SU-DHL-6 (cell line): ENCODE measurements at regions not wholly inside any gene's neighbourhood (a gene's known extent, or its start where the extent isn't known, plus 50 kb on each side); places are given as distances from the start of the nearest gene placed in this dataset.

ENCODE experiments used
- H2AFZ ChIP-seq: fragments of 200-600 bp; sonication (generic); 2 replicates; pipeline ENCODE4 v1.6.1; 2014; ENCODE audit warnings: low read depth, mild to moderate bottlenecking, moderate library complexity, mixed read lengths, antibody characterized with exemption, low read length; ENCODE audit not compliant: severe bottlenecking
- H3F3A ChIP-seq: fragments of 200-600 bp; shearing (Covaris generic); 2 replicates; pipeline ENCODE4 v1.6.0; 2016; ENCODE audit warnings: antibody characterized with exemption, mild to moderate bottlenecking; ENCODE audit not compliant: insufficient read depth
- H3K27ac ChIP-seq: fragments of 200-600 bp; sonication (generic); 2 replicates; pipeline ENCODE4 v1.5.1; 2016; ENCODE audit warnings: low read depth, mild to moderate bottlenecking, low read length, moderate library complexity, mixed read lengths
- H3K27me3 ChIP-seq: fragments of 200-600 bp; sonication (generic), shearing (Covaris generic); 2 replicates; pipeline ENCODE4 v1.6.0; 2014; ENCODE audit warnings: mild to moderate bottlenecking, low read length
- H3K36me3 ChIP-seq: fragments of 200-600 bp; sonication (generic); 2 replicates; pipeline ENCODE4 v1.6.1; 2014; ENCODE audit warnings: mild to moderate bottlenecking, low read length, mixed read lengths
- H3K4me2 ChIP-seq: fragments of 300-600, 200-600 bp; shearing (Covaris generic), sonication (generic); 2 replicates; pipeline ENCODE4 v1.6.0; 2014; ENCODE audit warnings: low read length, low read depth, mild to moderate bottlenecking; ENCODE audit not compliant: poor library complexity, severe bottlenecking
- H3K4me3 ChIP-seq: fragments of 200-600 bp; sonication (generic); 2 replicates; pipeline ENCODE4 v1.5.1; 2014; ENCODE audit warnings: antibody characterized with exemption, low read length, mild to moderate bottlenecking, mixed read lengths; ENCODE audit not compliant: insufficient read depth, poor library complexity, severe bottlenecking
- H3K79me2 ChIP-seq: fragments of 200-600 bp; sonication (generic); 2 replicates; pipeline ENCODE4 v1.6.1; 2014; ENCODE audit warnings: mild to moderate bottlenecking, low read length, moderate library complexity; ENCODE audit not compliant: insufficient read depth
- H3K9ac ChIP-seq: fragments of 200-600 bp; sonication (generic); 2 replicates; pipeline ENCODE4 v1.7.0; 2014; ENCODE audit warnings: mild to moderate bottlenecking, low read length
- H3K9me2 ChIP-seq: fragments of 200-600 bp; sonication (generic); replicated peaks from 2 replicates; pipeline ENCODE4 v1.6.1; 2014; ENCODE audit warnings: low read length; ENCODE audit not compliant: insufficient read depth
- H3K9me3 ChIP-seq: fragments of 200-600 bp; sonication (generic); 2 replicates; pipeline ENCODE4 v1.6.1; 2014; ENCODE audit warnings: low read length, mixed read lengths; ENCODE audit not compliant: insufficient read depth
- H4K20me1 ChIP-seq: fragments of 200-600 bp; sonication (generic); 2 replicates; pipeline ENCODE4 v1.6.1; 2014; ENCODE audit warnings: low read depth, mild to moderate bottlenecking, antibody characterized with exemption, low read length, moderate library complexity, mixed read lengths
- CTCF ChIP-seq: fragments of 200-600 bp; sonication (generic); IDR thresholded peaks from one replicate; pipeline ENCODE4 v1.5.1; 2017; ENCODE audit warnings: antibody characterized with exemption, mild to moderate bottlenecking, low read length, moderate library complexity; ENCODE audit not compliant: insufficient read depth, poor library complexity, severe bottlenecking
- EZH2phosphoT487 ChIP-seq: fragments of 200-600 bp; sonication (generic), shearing (Covaris generic); conservative IDR thresholded peaks from 2 replicates; pipeline ENCODE4 v1.6.1; 2018; ENCODE audit warnings: mild to moderate bottlenecking, antibody characterized with exemption, low read length, moderate library complexity, mixed read lengths

- no peaks in the 10 kb centered on the region for H3F3A ChIP-seq
- TF ChIP-seq CTCF: no peak
- TF ChIP-seq EZH2phosphoT487: no peak
- H3K9me2 ChIP-seq: no peaks in the 10 kb centered on the region
- H3K36me3 ChIP-seq: no peaks in the 10 kb centered on the region
- no peak overlapping the region for H3K27ac ChIP-seq
- H2AFZ ChIP-seq: no peak overlapping the region
- no peaks in the 10 kb centered on the region for H3K27me3 ChIP-seq
- no peak overlapping the region for H3K4me3 ChIP-seq
- no peaks in the 10 kb centered on the region for H3K79me2 ChIP-seq
- H3K9me3 ChIP-seq: no peaks in the 10 kb centered on the region
- H4K20me1 ChIP-seq: no peaks in the 10 kb centered on the region
- no peak overlapping the region for H3K9ac ChIP-seq
- no peak overlapping the region for H3K4me2 ChIP-seq
These were observed 61.1 kb downstream of the RGS12 start for GRCh38 chr4:3353752-3354454.

GRCh38 chr4:3354455-3354811, 61.6 kb downstream of the RGS12 start:
- Histone ChIP-seq H3K27me3 (no peaks in the 10 kb centered on the region), H3K36me3 (no peaks in the 10 kb centered on the region), H3K4me2 (no peak overlapping the region), H2AFZ (no peak overlapping the region), H3F3A (no peaks in the 10 kb centered on the region), H4K20me1 (no peaks in the 10 kb centered on the region), H3K79me2 (no peaks in the 10 kb centered on the region), H3K9me3 (no peaks in the 10 kb centered on the region), H3K9me2 (no peaks in the 10 kb centered on the region), H3K4me3 (no peak overlapping the region), H3K27ac (no peak overlapping the region), H3K9ac (no peak overlapping the region)
- TF ChIP-seq CTCF (no peak), EZH2phosphoT487 (no peak)

- Histone ChIP-seq H3K9me2 (no peaks in the 10 kb centered on the region), H3K27me3 (no peaks in the 10 kb centered on the region), H3K4me2 (peak overlapping the region; percentile 31), H3K27ac (no peak overlapping the region), H3F3A (no peaks in the 10 kb centered on the region), H4K20me1 (no peaks in the 10 kb centered on the region), H3K9me3 (no peaks in the 10 kb centered on the region), H3K9ac (no peak overlapping the region), H3K36me3 (no peaks in the 10 kb centered on the region), H3K4me3 (no peak overlapping the region), H3K79me2 (no peaks in the 10 kb centered on the region), H2AFZ (peak overlapping the region; percentile 51)
- TF ChIP-seq CTCF: no peak
These were observed 62.5 kb downstream of the RGS12 start for GRCh38 chr4:3355266-3355748.
